ENCODE measurements at regions not wholly inside any gene's neighbourhood (a gene's known extent, or its start where the extent isn't known, plus 50 kb on each side); places are given as distances from the start of the nearest gene placed in this dataset.

DNA sequence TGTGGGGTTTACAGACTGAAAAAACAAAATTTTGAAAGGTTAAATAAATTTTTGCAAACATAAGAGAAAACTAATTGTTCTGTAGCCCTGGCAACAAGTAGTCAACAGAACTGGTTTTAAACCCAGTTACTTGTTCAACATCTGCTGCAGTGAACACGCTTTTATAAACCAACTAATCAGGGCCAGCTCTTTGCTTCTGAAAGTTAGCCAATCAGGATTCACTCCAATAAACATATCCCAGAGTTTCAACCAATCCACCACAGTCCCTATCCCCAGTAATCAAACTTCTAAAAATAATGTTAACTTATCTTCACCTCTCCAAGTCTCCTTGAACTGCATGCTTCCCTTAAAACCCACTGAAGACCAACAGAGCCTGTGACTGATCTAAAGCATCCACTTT is 306.6 kb downstream of the CTH start:
- Histone ChIP-seq H4K20me1 (replicated peaks; ENCODE audit: control insufficient read depth, insufficient read depth, low read length) (no peaks in the 10 kb centered on the region), H3K27me3 (ENCODE audit: control insufficient read depth in 2 of 2, insufficient read depth in 2 of 2, low read length in 2 of 2) (no peaks in the 10 kb centered on the region), H3K4me2 (ENCODE audit: insufficient read depth, low read length) (no peak overlapping the region), H3K79me2 (ENCODE audit: control insufficient read depth, insufficient read depth, low read length) (no peaks in the 10 kb centered on the region), H3K4me3 (no peak overlapping the region), H3K9ac (ENCODE audit: insufficient read depth in 1 of 2, low read depth in 2 of 2, low read length in 2 of 2) (no peak overlapping the region), H3K4me1 (replicated peaks in 1 of 2; ENCODE audit: control insufficient read depth in 2 of 2, insufficient read depth in 2 of 2, low read length in 2 of 2) (no peaks in the 10 kb centered on the region), H3K36me3 (ENCODE audit: control insufficient read depth, insufficient read depth, low read length) (no peaks in the 10 kb centered on the region), H3K9me3 (replicated peaks; ENCODE audit: control insufficient read depth, insufficient read depth, low read depth, low read length) (no peaks in the 10 kb centered on the region), H3K27ac (ENCODE audit: extremely low read depth, low read depth, low read length) (no peak overlapping the region), H2AFZ (ENCODE audit: low read depth, low read length) (no peak overlapping the region; the same call in 1 of the 2 replicates), H3K9me1 (ENCODE audit: control insufficient read depth, insufficient read depth, low read length) (no peaks in the 10 kb centered on the region)
- ATAC-seq: no peak
- WGBS (ENCODE audit: insufficient coverage, low coverage, missing lambda C conversion rate): 42% methylated on average over 1 of the region's 1 CpG
- TF ChIP-seq CBFB (CRISPR knock-in tag; IDR thresholded peaks at IDR 0.05) (no peak), RFX1 (IDR thresholded peaks at IDR 0.05) (peak; percentile 10; the same call in 1 of the 2 replicates), SREBF2 (CRISPR knock-in tag; IDR thresholded peaks at IDR 0.05) (no peak)
- FAIRE-seq: no peak
- BruUV-seq (replicated peaks): no TSS peak
- in situ Hi-C loops (cut with MboI): no loop called here
- intact Hi-C loops (cut with micrococcal nuclease): no loop called here
- ChIA-PET CTCF (ENCODE audit: low intra/inter-chr PET ratio) (no interaction called here), POLR2A (interaction anchor here (0.7 kb wide), 1 partner anchor 10 kb away, joined by 3 read pairs; no protein-coding TSS in a partner anchor)
- DNase-seq (ENCODE audit: extremely low read depth in 1 of 4, low spot score in 3 of 4): no peak

DNA sequence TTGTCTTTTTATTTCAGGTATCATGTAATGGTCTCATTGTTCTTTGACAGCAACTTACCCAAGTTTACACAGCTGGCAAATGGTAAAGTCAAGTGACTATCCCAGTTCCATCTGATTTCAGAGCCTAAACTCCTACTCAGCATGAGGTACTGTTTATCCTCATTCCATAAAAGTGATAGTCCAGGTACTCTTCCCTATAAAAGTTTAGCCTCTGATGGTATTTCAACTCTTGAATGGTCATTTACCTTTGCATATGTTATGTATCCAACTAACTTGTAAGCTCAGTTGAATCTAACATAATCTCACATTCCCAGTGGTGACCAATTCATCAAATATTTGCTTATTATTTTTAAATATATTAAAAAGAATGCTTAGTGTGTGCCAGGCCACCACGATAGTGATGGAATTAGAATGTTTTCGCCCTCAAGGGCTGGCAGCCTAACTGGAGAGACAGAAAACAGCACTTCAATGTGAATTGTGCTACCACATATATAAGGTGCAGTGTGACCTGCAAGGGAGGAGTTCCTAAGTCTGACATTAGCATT is 307.1 kb downstream of the CTH start:
- Histone ChIP-seq H3K9me1 (ENCODE audit: control insufficient read depth, insufficient read depth, low read length) (no peaks in the 10 kb centered on the region), H3K27ac (ENCODE audit: extremely low read depth, low read depth, low read length) (no peak overlapping the region), H3K4me3 (no peak overlapping the region), H4K20me1 (replicated peaks; ENCODE audit: control insufficient read depth, insufficient read depth, low read length) (no peaks in the 10 kb centered on the region), H3K9ac (ENCODE audit: insufficient read depth in 1 of 2, low read depth in 2 of 2, low read length in 2 of 2) (no peak overlapping the region), H3K9me3 (replicated peaks; ENCODE audit: control insufficient read depth, insufficient read depth, low read depth, low read length) (no peaks in the 10 kb centered on the region), H3K27me3 (ENCODE audit: control insufficient read depth in 2 of 2, insufficient read depth in 2 of 2, low read length in 2 of 2) (no peaks in the 10 kb centered on the region), H3K79me2 (ENCODE audit: control insufficient read depth, insufficient read depth, low read length) (no peaks in the 10 kb centered on the region), H3K36me3 (ENCODE audit: control insufficient read depth, insufficient read depth, low read length) (no peaks in the 10 kb centered on the region), H2AFZ (ENCODE audit: low read depth, low read length) (no peak overlapping the region), H3K4me1 (replicated peaks in 1 of 2; ENCODE audit: control insufficient read depth in 2 of 2, insufficient read depth in 2 of 2, low read length in 2 of 2) (no peaks in the 10 kb centered on the region), H3K4me2 (ENCODE audit: insufficient read depth, low read length) (no peak overlapping the region)
- CTCF ChIA-PET (ENCODE audit: low intra/inter-chr PET ratio): no interaction called here
- in situ Hi-C loops (cut with MboI) (no loop called here), intact Hi-C loops (cut with micrococcal nuclease) (no loop called here)
- FAIRE-seq (no peak), DNase-seq (ENCODE audit: extremely low read depth in 1 of 4, low spot score in 3 of 4) (no peak), ATAC-seq (no peak)
- BruUV-seq (replicated peaks): no TSS peak
- 7% methylated on average over 2 of the region's 2 CpGs for WGBS (ENCODE audit: insufficient coverage, low coverage, missing lambda C conversion rate)
- TF ChIP-seq, protein P1, sequence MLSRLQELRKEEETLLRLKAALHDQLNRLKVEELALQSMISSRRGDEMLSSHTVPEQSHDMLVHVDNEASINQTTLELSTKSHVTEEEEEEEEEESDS (CRISPR knock-in tag; IDR thresholded peaks at IDR 0.05): no peak
- TF ChIP-seq TEAD2 (tag; IDR thresholded peaks at IDR 0.05): no peak
- TF ChIP-seq TAF15 (IDR thresholded peaks at IDR 0.05; ENCODE audit: low read depth, low read length): no peak
- no peak for TF ChIP-seq SP2 (IDR thresholded peaks at IDR 0.05; ENCODE audit: extremely low read depth, low read depth, low read length, poor library complexity, severe bottlenecking)
- POLR2A ChIA-PET: interaction anchor here (0.7 kb wide), 1 partner anchor 10 kb away, joined by 3 read pairs; no protein-coding TSS in a partner anchor

Data from K562 (cell line).